ENCODE measurements at regions not wholly inside any gene's neighbourhood (a gene's known extent, or its start where the extent isn't known, plus 50 kb on each side); places are given as distances from the start of the nearest gene placed in this dataset.

DNA sequence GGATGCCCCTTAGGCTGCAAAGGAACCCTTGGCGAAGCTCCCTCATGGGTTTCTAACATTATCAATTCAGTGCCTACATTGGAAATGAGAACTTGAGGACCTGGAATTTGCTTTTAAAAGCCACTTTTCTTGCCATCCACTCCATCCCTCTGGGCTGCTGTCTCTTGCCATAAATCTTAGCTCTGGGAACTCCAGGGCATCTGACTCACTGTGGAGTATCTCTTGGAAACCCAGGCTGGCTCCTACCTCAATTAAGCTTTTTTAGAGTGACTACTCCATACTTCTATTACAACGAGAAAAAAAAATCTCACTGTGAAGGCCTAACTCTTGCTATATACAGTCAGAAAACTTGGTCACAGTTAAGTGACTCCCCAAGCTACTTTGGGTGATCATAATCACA lies 227.2 kb upstream of the SETBP1 start:
- TF ChIP-seq POLR2A (IDR thresholded peaks at IDR 0.05) (no peak), EP300 (IDR thresholded peaks at IDR 0.05) (no peak)
- no peak for DNase-seq
- no peaks in the 10 kb centered on the region for H3K9me3 ChIP-seq
- H3K27ac ChIP-seq, result no peak overlapping the region
- H3K4me1 ChIP-seq (ENCODE audit: insufficient read depth), result no peaks in the 10 kb centered on the region
- WGBS, 3 donors, result 70 to 87% (median 74%) methylated on average over 2 of the region's 2 CpGs
- no peak overlapping the region for H3K4me3 ChIP-seq
- intact Hi-C loops (cut with DNase I), result no loop called here
- no peaks in the 10 kb centered on the region for H3K27me3 ChIP-seq
- no peaks in the 10 kb centered on the region for H3K36me3 ChIP-seq

DNA sequence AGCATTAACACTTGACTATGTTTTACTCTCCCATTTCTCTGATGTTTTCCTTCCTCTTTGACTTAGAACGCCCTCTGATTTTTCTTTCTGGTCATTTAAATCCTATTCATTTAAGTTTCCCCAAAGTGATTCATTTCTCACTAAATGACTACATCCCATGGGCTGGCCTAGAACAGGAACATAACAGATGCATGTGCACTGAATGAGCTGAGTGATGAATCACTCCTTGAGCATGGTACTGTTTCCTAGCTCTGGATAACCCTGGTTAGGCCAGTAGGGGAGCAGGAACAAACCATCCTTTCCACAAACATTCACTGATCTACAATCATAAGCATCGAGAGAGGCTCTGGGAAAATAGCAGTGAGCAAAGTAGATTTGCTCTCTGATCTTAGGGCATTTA lies 221.9 kb upstream of the SETBP1 start:
- WGBS, 3 donors, result 82 to 89% (median 83%) methylated on average over 2 of the region's 2 CpGs
- no peak for DNase-seq
- no peak overlapping the region for H3K27ac ChIP-seq
- intact Hi-C loops (cut with DNase I), result no loop called here
- peaks cover 2% of the 10 kb centered on the region for H3K4me1 ChIP-seq (ENCODE audit: insufficient read depth)
- TF ChIP-seq POLR2A (IDR thresholded peaks at IDR 0.05), result no peak
- TF ChIP-seq, protein P1, sequence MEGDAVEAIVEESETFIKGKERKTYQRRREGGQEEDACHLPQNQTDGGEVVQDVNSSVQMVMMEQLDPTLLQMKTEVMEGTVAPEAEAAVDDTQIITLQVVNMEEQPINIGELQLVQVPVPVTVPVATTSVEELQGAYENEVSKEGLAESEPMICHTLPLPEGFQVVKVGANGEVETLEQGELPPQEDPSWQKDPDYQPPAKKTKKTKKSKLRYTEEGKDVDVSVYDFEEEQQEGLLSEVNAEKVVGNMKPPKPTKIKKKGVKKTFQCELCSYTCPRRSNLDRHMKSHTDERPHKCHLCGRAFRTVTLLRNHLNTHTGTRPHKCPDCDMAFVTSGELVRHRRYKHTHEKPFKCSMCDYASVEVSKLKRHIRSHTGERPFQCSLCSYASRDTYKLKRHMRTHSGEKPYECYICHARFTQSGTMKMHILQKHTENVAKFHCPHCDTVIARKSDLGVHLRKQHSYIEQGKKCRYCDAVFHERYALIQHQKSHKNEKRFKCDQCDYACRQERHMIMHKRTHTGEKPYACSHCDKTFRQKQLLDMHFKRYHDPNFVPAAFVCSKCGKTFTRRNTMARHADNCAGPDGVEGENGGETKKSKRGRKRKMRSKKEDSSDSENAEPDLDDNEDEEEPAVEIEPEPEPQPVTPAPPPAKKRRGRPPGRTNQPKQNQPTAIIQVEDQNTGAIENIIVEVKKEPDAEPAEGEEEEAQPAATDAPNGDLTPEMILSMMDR (IDR thresholded peaks at IDR 0.05), result no peak
- no peak for TF ChIP-seq EP300 (IDR thresholded peaks at IDR 0.05)
- no peaks in the 10 kb centered on the region for H3K36me3 ChIP-seq
- no peak overlapping the region for H3K4me3 ChIP-seq
- no peaks in the 10 kb centered on the region for H3K27me3 ChIP-seq
- no peaks in the 10 kb centered on the region for H3K9me3 ChIP-seq

DNA sequence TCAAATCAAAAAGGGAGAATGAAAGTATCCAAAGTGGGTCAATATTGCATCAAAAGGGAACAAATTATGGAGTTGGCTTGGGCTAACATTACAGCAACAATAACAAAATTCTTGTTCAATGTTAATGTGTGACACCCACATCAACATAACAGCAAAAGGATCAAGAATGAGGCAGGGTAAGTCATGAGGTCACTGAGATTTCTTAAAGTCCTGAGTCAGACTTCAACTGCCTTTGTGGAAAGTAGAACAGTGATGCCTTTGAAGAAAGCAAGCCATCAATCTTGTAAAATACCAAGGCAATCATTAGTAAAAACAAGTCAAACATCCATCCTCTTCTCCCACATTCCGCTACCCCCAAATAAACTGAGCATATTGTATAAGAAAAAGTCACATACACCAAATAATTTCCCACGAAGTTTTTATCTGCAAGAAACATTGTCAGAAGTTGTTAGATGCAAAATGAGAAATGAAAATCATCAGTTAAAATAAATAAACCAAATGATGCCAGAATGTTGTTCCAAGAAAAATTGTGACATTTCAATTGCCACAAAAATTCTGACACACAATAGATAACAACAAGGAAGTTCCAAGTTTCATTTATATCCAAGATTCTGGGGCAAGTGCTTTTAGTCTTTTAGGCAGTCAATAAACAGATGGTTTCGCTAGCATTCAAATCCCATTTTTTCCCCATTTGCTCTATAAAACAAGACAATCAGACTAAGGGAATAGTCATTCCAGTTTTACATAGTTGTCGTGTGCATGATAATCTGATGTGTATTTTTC lies 216.1 kb upstream of the SETBP1 start:
- H3K4me1 ChIP-seq (ENCODE audit: insufficient read depth), result peaks cover 2% of the 10 kb centered on the region
- H3K36me3 ChIP-seq, result no peaks in the 10 kb centered on the region
- TF ChIP-seq, protein P1 (IDR thresholded peaks at IDR 0.05), result no peak
- TF ChIP-seq EP300 (IDR thresholded peaks at IDR 0.05), result no peak
- no peak for TF ChIP-seq POLR2A (IDR thresholded peaks at IDR 0.05)
- no peak overlapping the region for H3K4me3 ChIP-seq
- intact Hi-C loops (cut with DNase I), result no loop called here
- DNase-seq, result no peak
- H3K27ac ChIP-seq, result no peak overlapping the region
- H3K27me3 ChIP-seq, result no peaks in the 10 kb centered on the region
- no peaks in the 10 kb centered on the region for H3K9me3 ChIP-seq
- 44 to 46% (median 46%) methylated on average over 4 of the region's 4 CpGs for WGBS, 3 donors

DNA sequence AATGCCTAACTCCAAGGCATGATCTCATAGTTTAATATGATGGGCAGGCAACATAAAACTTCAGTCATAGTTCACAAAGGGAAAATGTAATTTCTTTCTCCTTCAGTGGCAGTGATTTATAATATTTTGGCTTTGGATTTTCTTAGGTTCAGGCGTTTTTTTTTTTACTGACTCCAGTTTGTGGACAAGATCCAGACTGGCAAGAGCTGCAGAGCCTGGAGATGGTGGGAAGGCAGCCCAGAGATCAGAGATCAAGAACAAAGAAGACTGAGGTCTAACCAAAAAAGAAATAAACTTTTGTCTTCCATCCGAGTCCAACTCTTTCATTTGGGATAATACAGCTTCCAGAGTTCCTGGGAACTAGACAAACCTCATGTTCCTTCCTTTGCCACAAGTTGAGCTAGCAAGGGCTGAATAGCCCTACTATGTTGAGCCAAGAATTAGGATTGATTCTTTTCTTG lies 215.3 kb upstream of the SETBP1 start:
- Histone ChIP-seq H3K9me3 (no peaks in the 10 kb centered on the region), H3K4me1 (ENCODE audit: insufficient read depth) (peaks cover 2% of the 10 kb centered on the region), H3K4me3 (no peak overlapping the region), H3K36me3 (no peaks in the 10 kb centered on the region), H3K27ac (no peak overlapping the region), H3K27me3 (no peaks in the 10 kb centered on the region)
- TF ChIP-seq EP300 (IDR thresholded peaks at IDR 0.05) (no peak), POLR2A (IDR thresholded peaks at IDR 0.05) (no peak)
- TF ChIP-seq, protein P1 (IDR thresholded peaks at IDR 0.05), result no peak
- 2 to 4% (median 2%) methylated on average over 2 of the region's 2 CpGs for WGBS, 3 donors
- DNase-seq, result peak in 3 of 5 donors; percentile 12 to 26 (median 25)
- intact Hi-C loops (cut with DNase I), result no loop called here

DNA sequence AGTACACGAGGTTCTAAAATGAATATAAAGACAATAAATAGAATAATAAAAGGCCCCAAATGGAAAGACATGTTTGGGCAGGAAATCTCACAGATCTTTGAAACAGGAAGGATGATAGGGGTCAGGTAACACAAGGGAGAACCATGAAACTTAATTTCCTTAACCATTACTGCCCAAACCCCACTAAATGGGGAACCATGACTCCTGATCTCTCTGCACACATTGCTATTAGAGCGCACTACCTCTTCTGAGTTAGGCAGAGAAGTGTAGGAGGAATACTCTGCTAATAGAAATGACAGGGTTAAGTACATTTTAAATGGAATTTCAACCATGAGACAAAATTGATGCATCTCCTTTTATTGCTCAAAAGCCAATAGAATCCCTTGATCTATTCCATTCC lies 213.7 kb upstream of the SETBP1 start:
- no peaks in the 10 kb centered on the region for H3K9me3 ChIP-seq
- no peak overlapping the region for H3K27ac ChIP-seq
- DNase-seq, result no peak
- intact Hi-C loops (cut with DNase I), result no loop called here
- peaks cover 2% of the 10 kb centered on the region for H3K4me1 ChIP-seq (ENCODE audit: insufficient read depth)
- no peak for TF ChIP-seq POLR2A (IDR thresholded peaks at IDR 0.05)
- TF ChIP-seq, protein P1 (IDR thresholded peaks at IDR 0.05), result no peak
- no peak for TF ChIP-seq EP300 (IDR thresholded peaks at IDR 0.05)
- H3K27me3 ChIP-seq, result no peaks in the 10 kb centered on the region
- no peaks in the 10 kb centered on the region for H3K36me3 ChIP-seq
- 68 to 87% (median 83%) methylated on average over 2 of the region's 2 CpGs for WGBS, 3 donors
- H3K4me3 ChIP-seq, result no peak overlapping the region
